Left ventricle myocardium superior (tissue), 1 donor: ENCODE measurements at regions not wholly inside any gene's neighbourhood (a gene's known extent, or its start where the extent isn't known, plus 50 kb on each side); places are given as distances from the start of the nearest gene placed in this dataset.

Experiments
- ATAC-seq: fragments of 200-7000 bp; cut with Tn5 transposase; one replicate; pipeline ENCODE4 v1.9.1; 2020; ENCODE audit warnings: mild to moderate bottlenecking, moderate library complexity
- DNase-seq: peaks from one replicate; pipeline ENCODE4 v3.0.0-alpha.2; 2020
- intact Hi-C: fragments of 100-400 bp; cut with micrococcal nuclease; formaldehyde crosslinking; loops from one replicate; pipeline ENCODE4 v1.11.0; 2022
- donor health status: DM: no; HTN: yes; CAD: no; lungs with severe emphysema.

DNA sequence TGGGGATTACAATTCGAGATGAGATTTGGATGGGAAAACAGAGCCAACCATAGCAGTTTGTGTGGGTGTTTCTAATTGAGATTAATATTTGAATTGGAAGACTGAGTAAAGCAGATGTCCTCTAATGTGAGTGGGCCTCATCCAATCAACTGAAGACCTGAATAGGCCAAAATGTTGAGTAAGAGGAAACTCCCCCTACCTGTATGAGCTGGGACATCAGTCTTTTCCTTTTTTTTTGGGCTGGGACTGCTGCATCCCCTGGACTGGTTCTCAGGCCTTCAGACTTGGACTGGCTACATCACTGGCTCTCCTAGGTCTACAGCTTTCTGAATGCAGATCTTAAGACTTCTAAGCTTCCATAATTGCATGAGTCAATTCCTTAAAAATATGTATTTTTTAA, 144.1 kb downstream of the CD47 start:
- ATAC-seq (no peak), DNase-seq (no peak)
- intact Hi-C loops: no loop called here

DNA sequence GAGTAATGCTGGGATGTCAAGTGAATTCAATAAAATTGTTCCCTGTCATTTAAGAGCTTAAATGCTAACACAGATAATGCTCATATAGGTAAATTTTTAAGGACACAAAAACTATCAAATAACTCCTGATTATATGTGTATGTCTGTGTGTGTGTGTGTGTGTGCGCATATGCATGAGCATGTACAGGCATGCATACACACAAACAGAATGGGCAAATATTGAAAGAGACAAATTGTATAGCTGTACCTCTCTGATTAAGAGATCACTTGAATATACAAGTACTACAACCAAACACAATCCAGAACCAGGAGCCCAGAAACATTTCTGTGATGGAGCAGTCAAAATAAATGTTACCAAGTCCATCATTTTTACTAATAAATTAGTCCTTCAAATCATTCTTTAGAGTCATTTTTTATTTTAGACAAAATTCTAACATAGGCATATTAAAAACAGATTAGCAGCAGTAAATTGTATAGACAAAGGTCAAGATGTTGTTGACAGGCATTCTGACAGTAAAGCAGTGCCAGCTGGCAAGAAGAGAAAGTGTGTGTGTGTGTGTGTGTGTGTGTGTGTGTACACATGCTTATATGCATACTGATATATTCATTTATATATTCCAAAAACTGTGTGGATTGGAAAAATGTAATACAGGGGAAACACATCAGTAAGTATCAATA, 145.3 kb downstream of the CD47 start:
- intact Hi-C loops: no loop called here
- no peak for DNase-seq
- no peak for ATAC-seq

DNA sequence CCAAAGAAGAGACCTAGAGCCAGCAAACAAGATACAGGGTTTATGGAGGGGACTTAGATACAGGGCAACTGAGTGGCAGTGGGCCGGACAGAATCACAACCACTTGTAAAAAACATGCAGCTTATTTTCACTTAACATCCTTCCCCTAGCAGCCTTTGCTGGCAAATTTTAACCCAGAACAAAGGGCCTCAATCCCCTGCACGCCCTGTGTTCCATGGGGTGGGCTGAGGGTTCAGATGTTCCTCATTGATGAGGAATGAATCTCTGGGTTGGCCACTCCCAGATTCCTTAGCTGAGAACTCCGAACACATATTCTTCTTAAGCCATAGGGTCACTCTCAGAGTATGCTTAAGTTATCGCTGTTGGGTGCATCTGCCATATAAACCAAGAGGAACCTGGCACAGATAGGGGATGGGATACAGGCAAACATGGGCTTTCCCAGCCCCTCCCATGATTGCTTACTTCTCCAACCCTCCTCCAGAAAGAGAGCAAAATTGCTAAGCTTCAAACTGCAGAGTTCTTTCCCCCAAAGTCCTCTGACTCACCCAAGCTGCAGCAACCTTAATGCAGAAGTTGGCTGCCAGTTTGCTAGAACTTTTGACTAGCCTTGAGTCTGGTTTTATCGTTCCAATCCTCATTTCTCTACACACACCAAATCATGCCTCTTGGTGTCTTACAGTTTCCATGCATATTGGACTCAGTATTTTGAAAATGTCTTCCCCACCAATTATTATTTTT, 146.9 kb downstream of the CD47 start:
- intact Hi-C loops: no loop called here
- no peak for DNase-seq
- peak; percentile 17 for ATAC-seq

DNA sequence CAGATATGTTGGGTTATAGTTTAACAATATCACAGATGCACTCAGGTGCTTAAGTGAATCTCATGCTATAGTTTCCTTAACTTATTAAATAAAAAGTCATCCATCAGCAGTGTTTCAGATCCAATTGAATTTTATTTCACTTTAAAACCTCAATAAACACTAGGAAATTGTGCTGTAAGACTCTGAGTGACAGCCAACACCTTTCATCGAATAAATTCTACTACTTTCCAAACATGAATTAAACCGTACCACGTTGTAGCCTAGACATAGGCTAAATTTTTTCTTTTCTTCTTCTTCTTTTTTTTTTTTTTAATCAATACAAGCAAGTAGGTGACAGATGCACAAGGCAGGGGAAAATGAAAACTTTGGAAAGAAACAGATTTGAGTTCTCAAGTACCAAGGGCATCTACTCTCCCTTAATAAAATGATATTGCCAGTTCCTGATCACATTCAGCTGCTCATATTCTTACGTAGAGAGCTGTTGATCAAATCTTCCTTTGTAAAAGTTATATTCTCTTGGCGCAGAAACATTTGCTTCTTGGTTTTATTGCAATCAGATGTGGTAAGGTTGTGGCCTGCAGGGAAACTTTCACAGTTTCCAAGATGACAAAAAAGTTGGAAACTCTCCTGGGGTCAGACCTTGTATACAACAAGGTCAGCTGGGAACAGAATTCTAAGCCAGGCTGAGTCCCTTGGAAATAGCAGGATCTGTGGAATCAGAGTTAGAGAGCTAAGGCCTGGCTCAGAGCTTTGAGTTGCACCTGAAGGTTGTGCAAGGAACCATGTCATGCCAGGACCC, 147.7 kb downstream of the CD47 start:
- ATAC-seq: no peak

DNA sequence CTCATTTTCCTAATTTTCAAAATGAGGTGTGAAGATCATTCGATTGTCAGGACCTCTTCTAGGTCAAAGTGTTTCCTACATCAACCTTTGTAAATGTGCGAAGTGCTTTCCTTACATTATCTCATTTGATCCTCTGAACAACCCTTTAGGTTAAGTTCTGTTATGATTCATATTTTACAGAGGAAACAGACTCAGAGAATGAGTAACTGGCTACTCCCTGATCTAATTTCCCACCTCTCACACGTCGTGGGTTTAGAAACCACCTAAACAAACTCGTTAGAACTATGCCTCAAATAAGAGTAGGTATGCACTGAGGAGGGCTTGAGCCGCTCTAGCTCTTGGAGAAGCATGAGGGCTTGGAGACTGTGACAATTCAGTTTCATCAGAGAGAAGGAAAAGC, 148.6 kb downstream of the CD47 start:
- intact Hi-C loops: no loop called here
- no peak for ATAC-seq
- DNase-seq: no peak

More for the DNA sequence above, 147.7 kb downstream of the CD47 start:
- intact Hi-C loops: no loop called here
- no peak for DNase-seq

DNA sequence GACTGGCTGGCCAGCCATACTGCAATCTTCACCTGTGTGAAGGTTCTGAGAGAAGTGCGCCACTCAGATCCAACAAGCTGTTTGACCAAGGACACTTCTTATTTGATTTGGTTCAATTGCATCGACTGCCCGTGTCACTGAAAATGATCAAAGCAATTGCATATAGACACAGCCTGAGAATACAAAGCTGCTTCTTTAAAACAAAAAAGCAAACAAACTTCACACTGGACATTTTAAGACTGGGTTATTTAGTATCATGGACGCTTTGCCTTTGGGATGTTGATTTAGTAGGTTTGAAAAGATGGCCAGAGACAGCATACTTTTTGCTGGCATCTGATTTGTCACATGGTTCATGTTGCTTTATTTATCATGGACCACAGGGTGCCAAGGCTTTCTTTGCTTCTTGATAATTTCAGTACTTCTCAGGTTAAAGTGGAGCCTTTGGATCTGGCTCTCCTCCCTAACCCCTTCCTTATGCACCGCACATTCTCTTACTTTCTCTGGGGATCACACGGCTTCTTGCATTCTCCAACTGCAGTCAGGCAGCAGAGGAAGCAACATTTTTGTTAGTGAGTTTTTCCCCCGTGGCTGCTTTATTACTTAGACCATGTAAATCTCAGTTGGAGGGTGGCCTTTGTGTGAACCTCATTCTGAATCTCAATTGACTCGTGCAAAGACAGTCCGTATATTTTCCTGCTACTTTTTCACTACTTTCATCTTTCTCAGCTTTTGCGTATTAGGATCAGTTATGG, 151.0 kb downstream of the CD47 start:
- intact Hi-C loops: no loop called here
- DNase-seq (no peak), ATAC-seq (no peak)

DNA sequence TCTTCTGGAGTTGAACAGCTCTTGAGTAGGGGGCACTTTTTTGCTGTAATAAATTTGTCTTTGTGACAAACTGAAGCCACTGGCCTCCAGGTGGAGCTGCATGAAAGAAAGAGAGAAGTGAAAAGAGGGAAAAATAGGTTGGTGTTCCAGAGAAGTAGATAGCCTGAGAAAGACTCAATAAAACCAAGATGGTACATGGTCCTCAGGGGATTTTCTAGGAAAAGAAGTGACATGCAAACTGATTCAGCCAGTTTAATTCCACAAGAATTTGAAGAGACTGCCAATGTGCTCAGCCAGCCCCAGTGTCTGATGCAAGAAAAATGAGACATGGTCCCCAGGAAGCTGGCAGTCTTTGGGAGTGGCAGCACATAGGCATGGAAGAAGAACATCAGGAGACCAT, 152.7 kb downstream of the CD47 start:
- intact Hi-C loops: no loop called here
- ATAC-seq (peak; percentile 43), DNase-seq (peak; percentile 29)

DNA sequence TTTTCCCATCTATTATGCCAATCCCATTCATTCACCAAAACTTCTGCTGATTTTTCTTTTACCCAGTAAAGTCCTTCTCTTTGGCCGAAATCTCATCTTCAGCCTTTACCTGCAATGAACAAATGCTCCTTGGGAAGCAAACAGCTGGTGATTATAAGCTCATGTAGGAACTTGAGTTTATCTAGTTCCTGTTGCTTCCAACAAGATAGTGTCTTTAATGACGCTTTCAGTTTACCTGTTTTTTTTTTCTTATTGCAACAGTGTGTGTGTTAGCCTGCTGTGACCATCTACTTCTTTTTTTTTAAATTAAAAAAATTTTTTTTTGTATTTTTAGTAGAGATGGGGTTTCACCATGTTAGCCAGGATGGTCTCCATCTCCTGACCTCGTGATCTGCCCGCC, 156.0 kb downstream of the CD47 start:
- intact Hi-C loops: no loop called here
- DNase-seq (no peak), ATAC-seq (no peak)

DNA sequence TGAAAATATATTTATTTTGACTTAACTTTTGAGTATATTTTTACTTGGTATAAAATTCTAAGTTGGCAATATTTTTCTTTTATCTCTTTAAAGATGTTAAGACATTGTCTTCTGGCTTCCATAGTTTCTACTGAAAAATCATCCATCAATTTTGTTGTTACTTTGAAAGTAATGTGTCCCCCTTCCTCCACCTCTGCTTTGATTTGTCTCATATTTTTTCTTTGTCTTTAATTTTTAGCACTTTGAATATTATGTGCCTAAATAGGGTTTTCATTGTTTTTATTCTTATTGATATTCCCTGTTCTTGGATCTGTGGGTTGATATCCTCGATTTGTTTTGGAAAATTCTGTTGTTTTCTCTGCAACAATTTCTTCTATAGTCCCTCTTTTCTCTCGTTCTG, 157.4 kb downstream of the CD47 start:
- DNase-seq (no peak), ATAC-seq (no peak)
- intact Hi-C loops: no loop called here

DNA sequence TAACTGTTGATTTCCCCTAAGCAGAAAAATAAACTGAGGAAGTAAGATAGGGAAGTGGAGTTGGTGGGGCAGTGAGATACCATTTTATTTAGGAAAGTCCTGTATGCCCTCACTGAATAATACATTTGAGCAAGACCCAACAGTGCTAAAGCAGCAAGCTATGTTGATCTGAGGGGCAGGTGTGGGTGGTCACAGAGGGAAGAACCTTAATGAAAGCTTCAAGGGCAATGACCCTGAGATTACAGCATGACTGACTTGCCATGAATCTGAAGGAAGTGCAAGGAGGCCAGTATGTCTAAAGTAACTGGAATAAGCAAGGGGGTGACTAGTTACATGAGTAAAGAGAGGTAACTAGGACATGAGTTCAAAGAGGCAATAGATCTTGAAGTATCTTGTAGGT, 159.5 kb downstream of the CD47 start:
- DNase-seq (no peak), ATAC-seq (no peak)
- intact Hi-C loops: no loop called here

DNA sequence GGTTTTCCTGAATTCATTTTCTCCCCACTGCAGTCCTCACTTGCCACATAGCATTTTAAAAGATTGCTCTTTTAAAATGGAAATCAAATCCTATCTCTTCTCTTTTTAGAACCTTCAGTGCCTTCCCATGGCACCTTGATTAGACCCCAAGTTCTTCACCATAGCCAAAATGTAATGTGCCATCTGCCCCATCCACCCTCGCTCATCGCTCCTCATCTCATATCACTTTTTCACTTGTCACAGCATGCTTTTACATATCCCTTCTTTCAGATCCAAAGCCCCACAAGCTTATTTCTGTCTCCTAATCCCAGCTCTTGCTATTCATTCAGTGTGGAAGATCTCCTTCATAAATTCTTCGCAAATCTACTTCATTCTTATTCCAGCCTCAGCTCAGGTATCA, 161.7 kb downstream of the CD47 start:
- ATAC-seq (no peak), DNase-seq (no peak)
- intact Hi-C loops: no loop called here

DNA sequence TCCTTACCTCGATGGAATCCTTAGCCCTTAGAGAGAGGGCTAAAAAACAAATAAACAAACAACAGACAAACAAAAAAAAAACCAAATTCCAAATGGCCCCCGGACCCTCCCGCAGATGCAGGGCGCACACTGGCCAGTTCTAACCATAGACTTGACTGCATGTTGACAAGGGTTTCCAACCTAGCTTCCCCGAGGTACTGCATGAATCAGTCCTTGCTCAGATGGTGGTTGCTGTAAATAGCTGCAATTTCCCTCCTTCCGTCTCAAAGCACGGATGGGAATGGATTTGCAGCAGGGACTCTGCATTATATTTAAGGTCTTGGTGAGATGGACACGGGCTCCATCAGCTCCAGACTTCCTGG, 162.8 kb downstream of the CD47 start:
- ATAC-seq (peak; percentile 54), DNase-seq (no peak)
- intact Hi-C loops: no loop called here

DNA sequence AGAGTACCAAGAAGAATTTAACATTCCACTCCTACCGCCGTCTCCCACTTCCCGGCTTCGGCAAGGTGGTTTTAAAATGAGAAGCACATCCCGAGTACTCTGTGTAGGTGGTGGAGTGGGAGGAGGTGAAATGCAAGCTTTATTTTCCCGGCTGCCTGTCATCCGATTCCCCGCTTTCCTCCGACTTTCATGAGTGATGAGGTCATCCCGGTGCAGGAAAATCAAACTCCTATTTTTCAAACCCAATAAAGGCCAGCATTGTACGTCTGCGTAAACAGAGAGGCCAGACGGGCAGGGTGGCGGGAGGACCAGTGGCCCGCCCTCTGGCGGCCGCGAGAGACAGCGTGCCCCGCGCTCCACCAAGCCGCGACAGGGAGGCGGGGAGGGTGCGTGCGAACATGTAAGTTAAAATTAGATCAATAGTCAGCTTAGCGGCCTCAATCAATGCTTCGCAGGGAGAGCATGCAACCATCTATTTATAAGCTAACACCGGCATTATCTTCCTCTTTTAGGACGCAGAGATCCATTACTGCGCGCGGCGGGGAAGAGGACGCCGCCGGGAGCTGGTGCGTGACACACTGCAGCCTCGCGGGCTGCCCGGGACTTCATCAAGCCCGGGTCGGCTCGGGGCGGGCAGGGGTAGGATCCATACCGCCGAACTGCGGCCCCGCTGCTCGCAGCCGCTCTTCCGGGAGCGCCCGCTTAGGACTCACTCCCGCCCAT, 163.3 kb downstream of the CD47 start:
- intact Hi-C loops: no loop called here
- ATAC-seq (peak; percentile 99), DNase-seq (peak; percentile 84)

DNA sequence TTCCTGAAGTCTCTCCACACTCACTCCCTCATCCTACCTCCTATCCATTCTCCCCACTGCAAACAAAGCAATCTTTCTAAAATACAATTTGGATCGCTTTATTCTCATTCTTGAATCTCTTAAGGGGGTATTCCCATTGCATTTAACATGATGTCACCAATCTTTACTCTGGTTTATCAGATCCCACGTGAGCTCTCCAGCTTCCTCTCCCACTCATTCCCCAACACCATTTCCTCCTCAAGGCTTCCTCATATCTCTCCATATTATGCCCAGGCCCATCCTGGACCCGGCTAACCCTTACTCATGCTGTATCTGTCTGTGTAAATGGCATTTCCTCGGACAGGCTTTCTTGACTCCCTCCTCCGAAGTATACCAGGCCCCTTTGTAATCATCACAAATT, 165.0 kb downstream of the CD47 start:
- intact Hi-C loops: no loop called here
- DNase-seq (no peak), ATAC-seq (no peak)

DNA sequence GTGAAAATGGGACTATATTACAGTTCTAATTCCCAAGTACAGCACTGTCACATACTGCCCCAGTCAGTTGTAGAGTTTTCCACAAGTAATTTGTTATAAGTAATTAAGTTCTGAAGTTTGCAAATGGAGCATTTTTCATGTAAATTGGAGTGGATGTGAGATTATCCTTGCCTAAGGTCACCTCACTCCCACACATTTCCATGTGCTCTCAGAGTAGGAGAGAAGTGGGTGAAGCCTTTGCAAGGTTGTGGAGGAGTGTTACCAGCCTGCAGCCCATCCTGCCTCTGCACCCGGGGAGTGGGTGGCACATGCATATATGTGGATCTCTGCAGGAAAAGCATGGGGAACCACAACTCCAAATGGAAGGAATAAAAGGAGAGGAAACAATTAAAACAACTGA, 169.8 kb downstream of the CD47 start:
- ATAC-seq (no peak), DNase-seq (no peak)
- intact Hi-C loops: no loop called here

DNA sequence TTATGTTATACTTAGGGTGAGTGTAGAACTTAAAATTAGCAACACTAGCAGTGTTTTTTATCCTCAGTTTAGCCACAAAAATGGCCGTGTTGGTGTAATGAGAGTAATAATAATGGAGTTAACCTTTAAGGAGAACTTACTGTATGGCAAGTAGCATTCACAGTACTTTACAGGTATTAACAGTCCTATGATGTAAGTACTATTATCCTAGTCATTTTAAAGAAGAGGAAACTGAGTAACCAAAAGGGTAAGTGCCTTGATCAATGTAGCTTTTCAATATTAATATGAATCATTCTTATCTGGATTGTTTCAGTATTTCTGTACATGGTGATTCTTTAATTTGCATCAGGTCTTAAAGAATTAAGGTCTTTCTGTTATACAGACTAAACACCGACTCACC, 170.3 kb downstream of the CD47 start:
- ATAC-seq (no peak), DNase-seq (no peak)
- intact Hi-C loops: no loop called here

DNA sequence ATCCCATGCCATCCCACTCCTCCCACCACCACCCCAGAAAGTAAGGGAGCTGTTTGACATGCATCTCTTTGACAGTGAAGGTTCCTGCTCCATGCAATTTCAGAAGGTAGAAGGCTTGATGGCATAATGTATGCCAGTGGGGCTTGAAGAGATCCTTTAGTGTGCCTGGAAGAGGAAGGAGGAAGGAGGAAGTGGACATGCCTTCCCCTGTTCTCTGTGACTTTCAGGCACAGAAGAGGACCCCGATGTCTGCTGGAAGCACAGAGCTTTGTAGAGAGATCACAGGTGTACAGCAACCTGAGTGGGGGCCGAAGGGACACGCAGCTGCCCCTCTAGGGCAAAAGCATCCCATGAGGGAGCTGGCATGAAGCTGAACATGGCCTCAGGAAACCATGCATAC, 171.6 kb downstream of the CD47 start:
- no peak for ATAC-seq
- intact Hi-C loops: no loop called here

DNA sequence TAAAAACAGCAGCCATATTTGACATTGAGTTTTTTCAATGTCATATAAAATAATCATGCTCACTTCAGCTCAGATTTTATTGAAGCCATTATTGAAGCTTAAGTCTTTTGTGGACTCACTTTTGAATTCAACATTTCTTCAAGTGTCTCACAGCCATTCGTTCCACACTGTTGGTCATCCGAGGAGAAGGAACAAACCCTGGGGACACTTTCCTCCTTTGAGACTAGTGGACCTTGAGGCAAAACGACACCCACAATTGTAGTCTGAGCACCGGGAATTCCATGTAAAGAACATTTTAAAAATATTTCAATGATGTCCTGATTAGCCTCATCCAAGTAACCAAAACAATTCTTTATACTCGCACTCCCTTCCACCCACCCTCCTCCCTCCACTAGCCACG, 174.7 kb downstream of the CD47 start:
- ATAC-seq (no peak), DNase-seq (no peak)
- intact Hi-C loops: no loop called here

More for the DNA sequence above, 171.6 kb downstream of the CD47 start:
- no peak for DNase-seq

DNA sequence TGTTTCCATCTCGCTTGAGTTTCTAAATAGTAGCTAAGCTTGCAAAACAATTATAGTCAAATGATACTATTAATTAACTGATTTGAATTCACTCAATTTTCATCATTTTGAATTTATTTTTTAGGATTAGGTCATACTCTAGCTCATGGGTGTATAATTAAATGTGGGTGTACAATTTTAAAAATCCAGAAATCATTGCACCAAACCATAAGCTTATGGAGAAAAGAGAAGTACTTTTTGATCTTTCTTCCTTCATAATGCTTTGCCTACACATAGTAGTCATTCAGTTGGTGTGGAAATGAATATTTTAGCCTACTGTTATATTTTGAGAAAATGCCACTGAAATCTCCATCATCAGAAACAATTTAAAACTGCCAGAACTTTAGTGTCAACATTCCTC, 175.1 kb downstream of the CD47 start:
- intact Hi-C loops: no loop called here
- DNase-seq: no peak
- no peak for ATAC-seq
